ENCODE measurements at regions not wholly inside any gene's neighbourhood (a gene's known extent, or its start where the extent isn't known, plus 50 kb on each side); places are given as distances from the start of the nearest gene placed in this dataset.

DNA sequence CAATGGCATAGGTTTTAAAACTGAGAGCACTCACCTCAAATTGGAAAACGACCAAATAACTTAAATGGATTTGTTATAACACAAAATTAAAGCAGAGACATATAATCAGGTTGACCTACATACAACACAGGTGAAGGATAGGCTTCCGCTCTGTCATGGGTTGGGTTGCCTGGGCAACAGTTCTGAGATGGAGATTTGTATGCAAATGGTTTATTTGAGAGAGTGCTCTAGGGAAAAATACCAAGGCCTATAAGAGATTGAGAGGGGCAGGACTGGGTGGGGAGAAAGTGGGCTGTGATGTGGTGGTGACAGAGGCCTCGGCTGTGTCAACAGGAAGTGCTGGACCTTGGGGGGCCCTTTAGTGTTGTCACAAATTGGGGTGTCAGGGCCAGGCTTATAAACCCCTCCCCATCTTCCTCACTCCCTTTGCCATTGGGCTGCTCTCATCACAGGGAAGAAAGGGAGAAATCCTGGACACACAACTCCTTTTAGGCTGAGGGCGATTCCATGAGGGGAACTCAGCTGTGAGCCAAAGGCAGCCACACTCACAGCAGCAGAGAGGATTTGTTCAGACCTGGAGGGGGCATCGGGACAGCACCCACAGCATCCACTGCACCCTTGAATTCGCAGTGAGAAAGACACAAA, 105.4 kb upstream of the LYZL1 start:
- DNase-seq: no peak

DNA sequence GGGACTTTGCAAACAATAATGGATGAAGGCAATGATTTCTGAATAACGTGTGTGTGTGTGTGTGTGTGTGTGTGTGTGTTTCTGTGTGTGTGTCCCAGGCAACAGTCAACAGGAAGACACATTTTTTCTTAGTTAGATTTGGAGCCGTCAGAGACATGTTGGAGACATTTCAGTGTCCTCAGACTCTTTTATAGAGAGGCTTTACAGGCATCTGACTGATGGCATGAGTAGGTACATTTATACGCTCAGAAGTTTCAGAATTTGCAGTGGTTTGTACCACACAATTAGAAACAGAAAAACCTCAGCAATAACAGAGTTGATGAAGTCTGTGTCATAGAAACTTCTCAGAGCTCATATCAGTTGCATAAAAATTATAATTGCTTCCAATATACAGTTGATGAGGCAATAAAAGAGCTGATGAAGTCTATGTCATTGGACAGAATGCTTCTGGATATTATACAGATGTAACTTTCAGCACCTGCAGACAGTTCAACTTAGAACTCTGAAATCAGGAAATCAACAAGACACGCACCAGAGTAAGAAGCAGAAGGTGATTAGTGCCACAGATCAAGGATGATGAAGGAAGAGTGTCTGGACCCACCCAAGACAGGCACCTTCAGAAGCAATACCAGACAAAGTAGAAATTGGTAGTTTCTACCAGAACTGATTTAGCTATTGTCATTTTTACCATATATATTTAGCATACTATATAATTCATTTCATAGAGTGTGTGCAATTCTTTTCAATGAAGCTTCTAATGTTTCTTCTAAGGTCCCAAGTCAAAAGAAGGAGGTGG, 104.5 kb upstream of the LYZL1 start:
- no peak for DNase-seq

DNA sequence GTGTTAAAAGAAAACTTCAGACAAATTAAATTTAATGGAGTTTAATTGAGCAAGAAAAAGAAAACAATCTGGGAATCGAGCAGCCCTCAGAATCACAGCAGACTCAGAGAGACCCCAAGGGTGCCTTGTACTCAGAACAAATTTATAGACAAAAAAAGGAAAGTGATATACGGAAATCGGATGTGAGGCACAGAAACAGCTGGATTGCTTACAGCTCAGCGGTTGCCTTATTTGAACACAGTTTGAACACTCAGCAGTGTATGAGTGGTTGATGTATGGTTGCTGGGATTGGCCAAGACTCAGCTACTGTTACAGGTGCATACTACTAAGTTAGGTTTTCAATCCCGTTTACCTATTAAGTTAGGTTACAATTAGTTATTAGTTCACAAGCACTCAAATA, 103.8 kb upstream of the LYZL1 start:
- DNase-seq: no peak

DNA sequence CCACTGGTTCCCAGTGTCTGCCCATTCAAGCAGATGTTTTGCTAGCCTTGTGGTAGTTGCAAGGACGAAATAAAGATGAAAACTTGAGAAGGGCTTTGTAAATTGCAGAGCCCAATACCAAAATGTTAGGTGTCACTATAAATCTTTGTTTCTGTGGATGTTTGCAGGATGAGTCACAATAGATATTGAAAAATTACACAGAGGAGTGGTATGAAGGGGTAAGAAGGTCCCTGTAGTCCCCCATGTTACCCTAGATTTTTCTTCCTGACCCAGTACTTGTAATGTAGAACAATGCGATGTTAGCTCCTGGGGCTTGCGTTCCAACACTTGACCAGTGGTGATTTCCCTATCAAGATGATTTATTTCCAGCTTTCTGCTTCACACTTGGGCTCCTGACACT, 102.6 kb upstream of the LYZL1 start:
- no peak for DNase-seq

DNA sequence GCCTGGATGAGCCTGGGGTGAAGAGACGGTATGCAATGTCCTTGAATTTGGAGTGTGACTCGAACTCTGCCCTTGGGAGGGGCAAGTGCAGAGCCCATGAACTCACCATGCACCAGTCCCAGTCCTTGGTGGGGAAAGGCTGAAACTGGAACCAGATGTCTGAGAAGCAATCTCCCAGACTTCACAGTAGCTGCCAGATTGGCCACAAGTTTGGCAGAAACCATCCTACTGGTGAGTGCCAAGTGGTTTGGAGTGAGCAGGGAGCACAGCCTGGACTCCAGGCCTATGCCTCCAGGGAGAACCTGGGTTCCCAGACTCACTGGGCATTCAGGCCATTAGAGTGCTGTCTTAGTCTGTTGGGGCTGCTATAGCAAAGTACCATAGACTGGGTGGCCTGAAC, 99.6 kb upstream of the LYZL1 start:
- DNase-seq: no peak

DNA sequence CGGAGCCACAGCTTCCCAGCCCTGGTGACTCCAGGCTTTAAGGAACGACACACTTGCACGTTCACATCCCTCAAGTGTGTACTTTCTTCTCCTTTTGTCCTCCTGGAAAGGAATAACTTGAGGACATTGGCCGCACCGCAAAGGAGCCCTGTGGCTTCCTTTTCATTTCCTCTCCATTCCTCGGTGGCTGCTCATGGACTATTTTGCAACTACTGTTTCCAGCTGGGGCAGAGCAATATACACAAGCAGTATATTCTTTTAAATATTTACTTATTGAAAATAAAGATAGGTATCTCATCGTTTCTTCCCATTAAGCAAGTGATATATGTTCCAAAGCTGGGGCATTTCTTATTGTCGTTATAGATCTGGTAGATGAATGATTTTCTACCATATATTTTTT, 97.2 kb upstream of the LYZL1 start:
- no peak for DNase-seq

DNA sequence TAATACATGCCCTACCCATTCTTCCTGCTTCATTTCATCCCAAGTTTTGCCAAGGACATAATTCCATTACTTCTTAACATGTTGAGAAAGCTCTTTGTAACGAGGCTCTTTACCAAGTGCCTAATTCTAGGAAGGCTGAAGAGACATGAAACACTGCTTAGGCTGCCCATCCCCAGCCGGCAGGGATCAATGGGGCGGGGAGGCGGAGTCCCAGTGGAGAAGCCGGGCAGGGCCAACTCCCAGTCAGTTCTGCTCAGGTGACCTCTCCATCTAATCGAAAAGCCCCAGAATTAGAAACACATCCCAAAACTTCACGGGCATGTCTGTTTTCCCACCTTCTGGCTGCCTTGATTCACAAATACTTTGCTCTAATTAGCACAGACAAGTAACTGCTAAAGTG, 89.5 kb upstream of the LYZL1 start:
- no peak for DNase-seq

DNA sequence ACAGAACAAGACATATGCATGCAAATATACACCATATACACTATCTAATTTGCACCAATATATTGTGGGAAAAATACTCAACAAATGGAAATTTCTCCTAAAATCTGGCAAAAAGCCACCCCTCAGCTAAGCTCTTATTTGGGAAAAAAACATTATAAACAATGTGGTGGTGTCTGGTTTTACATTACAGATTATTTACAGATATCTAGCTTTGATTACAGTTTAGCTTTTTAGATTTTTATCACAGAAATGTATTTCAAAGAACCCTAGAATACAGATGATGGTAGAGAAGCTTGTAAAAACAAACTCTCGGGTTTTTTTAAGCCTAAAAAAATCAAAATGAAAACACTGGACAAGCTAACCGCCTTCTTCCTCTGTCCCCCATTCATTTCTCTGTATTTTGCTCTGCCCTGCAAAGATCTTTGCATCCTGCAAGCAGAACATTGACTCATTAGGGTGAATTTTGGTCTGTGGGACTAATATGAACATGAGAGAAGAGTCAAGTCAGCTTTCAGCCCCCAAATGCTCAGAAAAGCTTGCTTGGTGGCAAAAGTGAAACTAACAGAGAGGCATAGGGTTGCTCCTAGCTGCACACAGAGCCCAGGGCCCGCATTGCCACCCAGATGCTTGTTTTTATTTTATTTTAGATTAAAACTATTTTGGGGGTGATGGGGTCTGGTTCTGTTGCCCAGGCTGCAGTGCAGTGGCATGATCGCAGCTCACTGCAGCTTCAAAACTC, 88.8 kb upstream of the LYZL1 start:
- DNase-seq: no peak

DNA sequence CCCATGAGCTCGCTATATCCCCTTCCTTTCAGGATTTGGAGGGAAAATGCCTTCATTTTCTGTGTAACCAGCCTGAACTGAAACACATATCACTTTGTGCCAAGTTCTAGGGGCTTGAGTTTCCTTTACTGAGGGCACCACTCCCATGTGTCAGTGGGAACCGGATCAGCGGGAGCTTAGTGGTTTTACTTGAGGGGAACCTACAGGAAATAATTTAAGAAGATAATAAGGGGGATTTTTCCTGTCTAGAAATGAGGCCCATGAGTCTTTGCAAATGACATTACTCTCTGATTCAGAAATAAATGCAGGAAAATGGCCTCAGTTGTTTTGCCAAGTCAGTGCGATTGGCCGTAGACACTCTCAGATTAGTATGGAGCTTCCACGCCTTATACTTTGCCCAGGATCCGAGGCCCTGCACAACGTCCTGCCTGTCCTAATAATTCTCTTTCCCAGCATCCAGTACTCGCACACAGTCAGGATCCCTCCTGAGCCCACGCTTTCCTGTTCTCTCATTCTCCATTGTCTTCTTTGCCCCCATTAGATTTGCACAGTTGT, 86.4 kb upstream of the LYZL1 start:
- DNase-seq: no peak

DNA sequence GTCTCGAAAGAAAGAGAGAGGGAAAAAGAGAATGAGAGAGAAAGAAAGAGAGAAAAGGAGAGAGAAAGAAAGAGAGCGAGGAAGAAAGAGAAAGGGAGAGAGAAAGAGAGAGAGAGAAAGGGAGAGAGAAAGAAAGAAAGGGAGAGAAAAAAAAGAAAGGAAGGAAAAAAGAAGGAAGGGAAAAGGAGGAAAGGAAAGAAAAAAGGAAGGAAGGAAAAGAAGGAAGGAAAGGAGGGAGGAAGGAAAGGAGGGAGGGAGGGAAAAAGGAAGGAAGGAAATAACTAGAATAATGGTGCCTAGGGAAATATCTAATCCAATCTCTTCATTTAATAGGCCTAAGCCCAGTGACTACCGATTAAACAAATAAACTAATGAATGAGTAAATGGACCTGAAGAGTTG, 85.4 kb upstream of the LYZL1 start:
- no peak for DNase-seq

DNA sequence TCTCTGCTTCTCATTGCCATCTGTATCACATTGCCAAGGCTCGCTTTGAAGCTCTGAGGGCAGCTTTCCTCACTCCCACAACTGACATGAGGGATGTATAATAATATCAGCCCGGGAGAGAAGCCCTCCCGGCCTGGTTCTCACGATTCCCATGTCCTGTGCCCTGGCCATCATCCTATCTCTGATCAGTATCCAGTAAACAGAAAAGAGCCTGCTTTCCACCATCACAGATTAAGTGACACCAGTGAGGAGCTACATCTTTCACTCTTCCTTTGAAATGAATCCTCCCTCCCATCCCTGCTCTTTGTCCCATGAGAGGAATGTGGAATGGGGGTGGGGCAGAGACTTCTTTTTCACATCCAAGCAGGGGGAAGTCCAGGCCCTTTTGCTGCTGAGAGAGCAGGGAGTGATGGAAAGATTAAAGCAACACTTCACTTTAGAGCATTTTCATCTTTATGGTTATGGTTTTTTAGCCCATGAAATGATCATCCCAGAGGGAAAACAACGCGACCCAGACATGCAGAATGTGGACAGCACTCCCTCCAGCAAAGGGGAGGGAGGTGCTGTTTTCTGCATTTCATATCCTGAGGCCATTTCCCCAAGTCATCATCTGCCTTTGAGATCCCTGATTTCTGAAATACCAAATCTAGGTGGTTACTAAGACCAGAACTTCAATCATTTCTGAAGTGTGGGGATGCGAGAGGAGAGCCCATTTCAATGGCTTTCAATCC, 84.6 kb upstream of the LYZL1 start:
- no peak for DNase-seq

DNA sequence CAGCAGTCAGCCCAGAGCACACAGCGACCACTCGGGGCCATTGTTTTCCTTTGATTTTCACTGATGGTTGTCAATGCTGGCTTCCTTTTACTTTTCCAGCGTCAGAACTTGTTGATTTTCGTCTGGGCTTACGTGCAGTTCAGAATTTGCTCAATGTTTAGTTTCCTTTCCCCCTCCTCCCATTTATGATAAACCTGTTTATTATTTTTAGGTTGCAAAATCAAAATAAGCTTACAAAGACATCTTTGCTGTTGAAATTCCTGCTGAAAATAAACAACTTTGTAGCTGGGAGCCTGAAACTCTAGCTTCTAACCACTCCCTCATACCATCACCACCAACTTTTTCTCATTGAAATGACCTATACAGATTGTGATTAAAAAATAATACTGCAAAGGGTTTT, 83.1 kb upstream of the LYZL1 start:
- DNase-seq: no peak

DNA sequence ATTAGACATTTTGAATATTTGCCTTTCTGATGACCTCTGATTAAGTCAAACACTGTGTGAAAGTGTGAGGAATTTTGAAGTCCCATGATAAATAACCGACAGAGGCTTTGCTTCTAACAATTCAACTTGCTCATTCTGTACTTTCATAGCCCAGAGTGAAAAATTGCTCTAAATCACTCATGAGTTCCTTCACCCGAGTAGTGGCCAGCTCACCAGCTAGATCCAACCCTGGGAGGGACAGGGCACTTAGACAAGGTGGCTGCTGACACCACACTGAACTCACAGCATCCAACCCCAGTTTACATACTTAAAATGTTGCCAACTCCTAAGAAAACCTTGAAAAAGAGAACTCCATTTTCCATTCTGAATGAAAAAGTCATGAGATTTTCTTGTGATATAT, 80.0 kb upstream of the LYZL1 start:
- no peak for DNase-seq

DNA sequence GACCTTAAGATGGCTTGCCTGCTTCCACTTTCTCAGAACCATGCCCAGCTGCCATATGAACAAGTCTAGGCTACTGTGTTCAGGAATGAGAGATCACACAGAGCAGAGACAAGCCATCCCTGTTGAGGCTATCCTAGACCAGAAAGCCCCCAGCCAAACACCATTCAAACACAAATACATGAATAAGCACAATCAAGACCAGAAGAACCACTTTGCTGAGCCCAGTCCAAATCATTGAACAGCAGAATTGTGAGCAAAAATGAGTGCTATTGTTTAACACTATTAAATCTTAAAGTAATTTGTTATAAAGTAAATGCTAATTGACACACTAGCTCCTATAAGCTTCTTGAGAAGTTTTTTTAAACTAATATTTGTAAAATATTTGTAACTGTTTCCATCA, 79.0 kb upstream of the LYZL1 start:
- DNase-seq: no peak

DNA sequence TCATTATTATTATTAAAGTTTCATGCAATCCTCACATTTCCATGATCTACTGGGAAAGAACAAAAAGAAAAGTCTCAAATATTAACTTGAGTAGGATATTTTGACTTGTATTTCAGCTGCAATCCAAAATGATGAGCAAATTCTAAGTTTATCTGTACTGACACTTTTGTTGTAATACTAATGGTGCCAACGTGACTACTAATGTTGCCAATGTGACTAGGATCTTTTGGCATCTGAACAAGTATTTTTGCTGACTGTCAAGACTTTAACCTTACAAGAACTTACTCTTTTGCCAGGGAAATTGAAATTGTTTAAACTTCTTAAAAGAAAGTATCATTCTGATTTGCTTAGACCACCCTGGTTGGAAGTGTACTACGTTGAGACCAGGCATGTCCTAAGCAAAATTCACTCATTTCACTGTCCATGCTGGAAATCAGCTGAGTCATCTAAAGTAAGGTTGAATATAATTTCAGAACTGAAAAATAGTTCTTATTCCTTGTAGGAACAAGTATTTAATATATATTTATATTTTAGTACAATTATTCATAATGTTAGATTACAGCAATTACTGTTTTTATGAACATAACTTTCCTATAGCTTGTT, 78.5 kb upstream of the LYZL1 start:
- DNase-seq: no peak

DNA sequence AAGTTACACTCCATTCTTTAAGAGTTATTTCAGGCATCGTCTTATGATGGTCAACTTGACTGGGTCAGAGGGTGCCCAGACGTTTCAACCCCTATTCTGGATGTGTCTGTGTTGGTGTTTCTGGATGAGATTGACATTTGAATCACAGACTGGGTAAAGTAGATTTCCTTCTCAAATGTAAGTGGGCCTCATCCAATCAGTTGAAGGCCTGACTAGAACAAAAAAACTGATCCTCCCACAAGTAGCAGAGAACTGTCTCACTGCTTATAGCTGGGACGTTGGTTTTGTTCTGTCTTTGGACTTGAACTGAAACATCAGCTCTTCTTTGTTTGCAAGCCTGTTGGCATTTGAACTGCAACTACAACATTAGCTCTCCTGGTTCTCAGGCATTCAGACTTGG, 76.3 kb upstream of the LYZL1 start:
- DNase-seq: no peak

DNA sequence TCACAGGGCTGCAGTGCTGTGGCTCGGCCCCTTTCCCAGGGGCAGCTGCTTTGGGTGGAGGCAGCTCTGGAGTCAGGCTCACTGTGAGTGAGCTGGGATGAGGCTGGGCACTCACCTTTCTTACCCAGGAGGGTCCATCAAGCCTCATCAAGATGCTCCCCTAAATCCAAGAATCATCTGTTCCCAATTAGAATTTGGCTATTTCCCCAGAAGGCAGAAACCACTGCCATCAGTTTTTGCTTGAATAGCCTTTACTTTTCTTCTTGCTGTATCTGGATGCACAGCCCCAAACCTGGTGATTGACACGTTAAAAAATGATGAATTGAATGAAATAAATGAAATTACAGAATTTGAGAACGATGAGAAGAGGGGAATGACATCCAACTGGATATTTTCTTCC, 74.3 kb upstream of the LYZL1 start:
- no peak for DNase-seq

DNA sequence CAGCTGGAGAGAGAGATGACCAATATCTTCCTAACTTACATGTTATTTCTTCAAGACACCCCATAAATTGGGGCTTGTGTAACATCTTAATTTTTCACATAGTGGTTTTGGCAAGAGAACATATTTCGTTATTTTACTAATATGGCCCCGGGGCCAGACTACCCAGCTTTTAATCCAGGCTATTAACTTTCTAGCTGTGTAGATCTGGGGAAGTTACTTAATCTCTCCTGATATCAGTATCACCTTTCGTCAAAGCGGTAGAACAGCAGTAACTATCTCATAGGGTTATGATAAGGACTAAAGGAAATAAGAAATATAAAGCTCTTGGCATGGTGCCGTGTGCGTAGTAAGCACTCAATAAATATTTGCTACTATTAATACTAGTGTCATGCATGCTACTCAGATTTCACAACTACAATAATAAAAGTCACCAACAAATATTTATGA, 71.6 kb upstream of the LYZL1 start:
- no peak for DNase-seq

DNA sequence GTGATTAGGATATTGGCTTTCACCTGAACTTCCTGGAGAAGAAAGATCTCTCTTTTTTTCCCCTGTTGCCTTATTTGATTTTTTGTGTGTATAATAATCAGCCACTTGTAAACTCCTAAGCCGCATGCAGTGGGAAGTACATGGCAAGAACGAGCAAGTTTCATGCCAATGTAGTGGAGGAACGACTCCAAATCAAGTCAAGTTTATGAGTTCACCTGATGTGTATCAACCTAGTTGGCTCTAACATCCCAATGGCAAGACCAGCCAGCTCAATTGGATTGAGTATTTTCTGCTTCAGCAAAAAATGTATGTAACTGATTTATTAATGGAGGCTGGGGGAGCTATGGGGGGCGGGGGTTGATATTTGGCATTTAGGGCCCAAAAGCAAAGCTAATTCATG, 65.5 kb upstream of the LYZL1 start:
- DNase-seq: no peak

DNA sequence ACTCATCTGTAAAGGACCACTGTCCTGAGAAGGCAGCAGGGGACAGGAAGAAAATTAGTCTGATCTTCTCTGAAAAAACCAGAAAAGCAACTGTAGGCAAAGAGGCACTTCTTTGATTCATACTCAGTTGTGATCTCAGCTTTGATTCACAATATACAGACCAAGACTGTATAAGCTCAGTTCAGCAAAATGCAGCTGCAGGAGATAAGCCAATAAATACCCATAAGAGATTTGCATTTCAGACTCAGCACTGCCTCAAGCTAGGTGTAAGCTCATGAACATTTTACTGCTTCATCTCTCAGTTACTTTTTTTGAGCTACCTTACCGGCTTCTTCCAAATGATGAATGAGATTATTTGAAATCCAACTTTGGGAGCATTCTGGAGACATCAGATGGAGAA, 64.2 kb upstream of the LYZL1 start:
- no peak for DNase-seq

DNA sequence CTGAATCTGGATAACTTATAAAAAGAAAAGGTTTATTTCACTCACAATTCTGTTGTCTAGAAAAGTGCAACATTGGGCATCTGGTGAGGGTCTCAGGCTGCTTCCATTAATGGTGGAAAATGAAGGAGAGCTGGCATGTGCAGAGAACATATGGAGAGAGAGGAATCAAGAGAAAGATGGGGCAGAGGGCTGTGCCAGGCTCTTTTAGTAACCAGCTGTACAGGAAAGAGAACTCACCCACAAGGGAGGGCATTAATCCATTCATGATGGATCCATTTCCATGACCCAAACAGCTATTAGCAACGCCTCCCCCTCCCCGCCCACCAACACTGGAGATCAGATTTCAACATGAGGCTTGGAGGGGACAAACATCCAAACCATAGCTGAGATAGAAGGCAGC, 61.7 kb upstream of the LYZL1 start:
- DNase-seq: no peak

DNA sequence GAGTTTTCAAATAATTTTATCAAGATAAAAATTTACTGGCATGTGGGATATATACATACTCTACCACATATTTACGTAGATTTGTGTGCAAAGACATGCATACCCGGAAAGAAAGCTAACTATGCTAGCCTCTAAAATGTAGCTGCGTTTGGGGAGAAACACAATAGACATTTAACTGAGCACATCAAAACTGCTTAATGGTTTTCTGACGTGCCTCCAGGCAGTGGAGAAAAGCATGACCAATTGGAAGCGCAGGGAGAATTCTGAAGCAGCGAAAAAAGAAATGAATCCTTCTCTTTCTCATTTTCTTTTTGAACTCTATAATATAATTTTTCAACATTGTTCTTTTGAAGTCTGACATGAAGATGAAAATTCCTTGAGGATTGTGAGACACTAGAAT, 60.3 kb upstream of the LYZL1 start:
- no peak for DNase-seq

DNA sequence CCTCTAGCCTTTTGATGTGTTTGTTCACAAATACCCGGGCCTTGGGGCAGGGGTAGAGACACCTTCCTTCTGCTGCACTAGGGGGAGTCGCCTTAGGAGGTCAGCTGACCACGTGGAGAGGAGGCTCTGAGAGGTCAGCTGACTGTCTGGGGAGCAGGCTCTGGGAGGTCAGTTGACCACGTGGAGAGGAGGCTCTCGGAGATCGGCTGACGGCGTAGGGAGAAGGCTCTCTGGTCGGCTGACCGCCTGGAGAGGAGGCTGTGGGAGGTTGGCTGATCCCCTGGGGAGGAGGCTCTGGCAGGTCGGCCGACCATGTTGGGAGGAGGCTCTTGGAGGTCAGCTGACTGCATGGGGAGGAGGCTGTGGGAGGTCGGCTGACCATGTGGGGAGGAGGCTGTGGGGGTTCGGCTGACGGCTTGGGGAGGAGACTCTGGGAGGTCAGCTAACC, 59.6 kb upstream of the LYZL1 start:
- no peak for DNase-seq

All from NCI-H187 treated with DMSO at 0.1 percent for 48 hours (cell line).